GM19455 (cell line): ENCODE measurements at regions not wholly inside any gene's neighbourhood (a gene's known extent, or its start where the extent isn't known, plus 50 kb on each side); places are given as distances from the start of the nearest gene placed in this dataset.
"Not testable (repeated sequence)": the region's sequence is repeated elsewhere in the genome, so short reads cannot be mapped to it uniquely, and the experiment has no call there.

Source experiments
- ATAC-seq: cut with Tn5 transposase; IDR thresholded peaks from one replicate; pipeline ENCODE4 v1.9.1; 2021; ENCODE audit not compliant: unreplicated experiment

DNA sequence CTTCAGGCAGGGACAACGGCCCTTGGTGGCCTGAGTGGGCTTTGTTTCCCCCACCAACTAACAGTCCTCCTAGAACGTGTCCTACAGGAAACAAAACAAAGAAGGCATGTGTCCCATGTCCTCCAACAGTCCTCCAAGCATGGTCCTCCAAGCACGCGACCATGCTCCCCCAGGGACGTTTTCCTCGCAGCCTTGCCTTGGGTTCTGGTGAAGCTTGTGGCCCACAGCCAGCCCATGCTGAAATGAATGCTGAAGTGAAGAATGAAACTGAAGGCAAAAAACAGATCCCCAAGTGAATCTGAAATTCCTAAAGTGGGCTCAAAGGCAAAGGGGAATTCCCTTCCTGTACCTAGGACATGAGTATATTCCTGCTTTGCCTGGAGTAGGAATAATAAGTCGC is 176.6 kb downstream of the JCAD start:
- no peak for ATAC-seq

DNA sequence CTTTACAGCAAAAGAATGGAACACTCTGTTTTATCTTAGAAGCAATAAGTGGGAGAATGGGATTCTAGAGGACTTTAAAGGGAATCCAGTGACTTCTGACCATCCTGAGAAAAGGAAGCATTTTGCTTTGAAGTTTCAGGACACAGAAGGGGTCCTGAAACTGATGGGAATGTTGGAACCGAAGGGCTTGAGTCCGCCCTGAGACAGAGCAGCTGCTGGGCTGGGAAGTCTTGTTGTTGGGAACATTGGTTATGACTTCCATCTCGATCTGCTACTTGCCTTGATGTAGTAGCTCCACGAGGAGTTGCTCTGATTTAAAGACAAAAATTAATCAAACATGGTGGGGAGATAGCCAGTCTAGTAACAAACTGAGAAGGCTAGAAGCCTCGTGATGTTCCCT is 177.6 kb downstream of the JCAD start:
- no peak for ATAC-seq

DNA sequence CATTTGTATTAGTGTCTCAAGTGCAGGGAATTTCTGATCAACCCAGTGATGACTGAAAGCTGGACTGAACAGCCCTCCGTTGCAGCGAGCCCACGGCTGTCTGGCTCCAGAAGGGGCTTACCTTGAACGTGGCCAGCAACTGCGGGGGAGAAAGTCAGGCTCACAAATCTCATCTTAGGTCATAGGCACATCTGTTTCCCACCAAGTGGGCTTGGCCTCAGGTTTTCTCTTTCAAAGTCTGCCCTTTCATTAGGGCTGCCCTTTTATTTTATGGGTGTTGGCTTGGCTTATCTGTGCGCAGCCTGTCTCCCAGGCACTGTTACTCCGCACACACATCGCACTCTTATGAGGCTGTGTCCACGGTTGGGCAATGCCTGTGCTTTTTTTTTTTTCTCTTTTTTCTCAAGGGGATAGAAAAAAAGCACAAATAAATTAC is 178.0 kb downstream of the JCAD start:
- ATAC-seq: no peak

DNA sequence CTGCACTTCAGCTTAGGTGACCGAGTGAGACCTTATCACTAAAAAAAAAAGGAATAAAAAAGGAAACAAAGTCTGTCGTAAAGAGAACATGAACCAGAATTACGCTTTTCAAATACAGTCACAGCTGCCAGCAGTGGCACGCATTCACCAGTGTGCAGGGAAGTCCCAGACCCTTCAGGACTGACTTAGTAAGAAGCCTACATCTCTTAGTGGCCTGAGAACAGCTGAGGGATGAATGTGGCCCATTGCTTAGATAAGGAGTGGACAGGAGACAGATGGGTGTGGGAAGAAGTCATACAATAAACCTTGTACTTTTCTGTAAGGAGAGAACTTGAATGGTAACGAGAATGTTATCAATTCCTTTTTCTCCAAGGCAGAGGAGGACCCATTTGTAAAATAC is 178.5 kb downstream of the JCAD start:
- ATAC-seq: no peak

DNA sequence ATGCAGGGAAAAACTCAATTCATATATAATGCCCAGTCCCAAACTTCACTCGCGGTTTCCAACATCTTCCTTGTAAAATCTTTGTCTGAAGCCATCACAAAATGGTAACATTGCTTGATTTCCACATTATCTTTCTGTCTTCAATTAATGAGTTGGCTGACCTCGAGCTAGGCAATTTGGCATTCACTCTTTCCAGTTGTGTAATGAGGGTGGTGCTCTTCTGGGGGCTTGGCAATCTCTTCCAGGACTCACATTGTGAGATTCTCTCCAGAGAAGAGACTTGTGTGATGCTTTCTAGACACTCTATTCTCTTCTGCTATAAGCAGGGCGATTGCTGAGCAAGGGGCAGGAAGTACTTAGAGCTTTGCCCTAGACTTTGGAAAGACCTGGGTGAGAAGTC is 179.5 kb downstream of the JCAD start:
- ATAC-seq: no peak

DNA sequence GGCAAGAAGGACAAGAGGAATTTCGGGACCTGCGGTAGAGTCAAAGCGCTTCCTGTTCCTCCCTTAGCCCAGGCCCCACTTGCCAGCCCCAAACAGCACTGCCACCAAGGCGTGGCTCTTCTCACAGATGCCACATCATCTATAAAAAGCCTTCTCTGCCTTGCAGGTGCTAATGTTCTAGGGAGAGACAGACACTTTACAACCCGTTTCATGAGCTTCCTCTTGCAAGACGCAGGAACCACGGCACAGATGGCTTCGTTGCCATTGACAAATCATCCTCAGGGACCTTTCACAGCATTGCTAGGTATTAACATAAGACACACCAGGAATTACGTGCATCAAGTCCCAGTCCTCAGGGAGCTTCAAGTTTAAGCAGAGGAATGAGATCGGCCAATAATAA is 180.9 kb downstream of the JCAD start:
- no peak for ATAC-seq

DNA sequence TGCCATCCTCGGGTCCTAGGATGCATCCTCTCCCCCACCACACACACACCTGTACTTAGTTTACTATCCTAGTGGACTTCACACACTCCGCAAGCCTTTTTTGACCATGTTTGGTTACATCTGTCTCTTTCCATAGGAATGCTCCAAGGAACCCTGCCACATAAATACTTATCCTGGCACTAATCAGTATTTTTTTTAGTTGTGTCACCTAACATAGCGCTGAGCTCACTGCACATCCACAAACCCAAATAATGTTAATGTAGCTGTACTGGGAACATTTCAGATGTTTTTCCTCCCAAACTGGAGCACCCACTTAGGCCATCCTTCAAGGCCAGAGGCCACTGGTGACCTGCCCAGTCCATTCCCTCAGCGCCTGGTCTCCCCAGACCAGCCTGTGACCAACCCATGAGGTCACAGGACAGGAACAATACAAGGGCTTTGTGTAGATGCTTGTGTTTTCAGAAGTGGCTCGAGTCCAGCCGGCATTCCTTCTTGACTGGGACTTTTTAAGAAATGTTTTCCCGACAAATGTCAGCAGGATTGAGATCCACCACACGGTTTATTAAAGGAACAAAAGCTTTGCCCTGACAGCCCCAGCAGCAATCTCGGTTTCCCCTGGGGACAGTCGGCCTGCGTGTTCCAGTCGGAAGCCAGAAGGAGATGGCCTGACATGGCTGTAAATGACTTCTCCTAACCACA is 181.4 kb downstream of the JCAD start:
- no peak for ATAC-seq

DNA sequence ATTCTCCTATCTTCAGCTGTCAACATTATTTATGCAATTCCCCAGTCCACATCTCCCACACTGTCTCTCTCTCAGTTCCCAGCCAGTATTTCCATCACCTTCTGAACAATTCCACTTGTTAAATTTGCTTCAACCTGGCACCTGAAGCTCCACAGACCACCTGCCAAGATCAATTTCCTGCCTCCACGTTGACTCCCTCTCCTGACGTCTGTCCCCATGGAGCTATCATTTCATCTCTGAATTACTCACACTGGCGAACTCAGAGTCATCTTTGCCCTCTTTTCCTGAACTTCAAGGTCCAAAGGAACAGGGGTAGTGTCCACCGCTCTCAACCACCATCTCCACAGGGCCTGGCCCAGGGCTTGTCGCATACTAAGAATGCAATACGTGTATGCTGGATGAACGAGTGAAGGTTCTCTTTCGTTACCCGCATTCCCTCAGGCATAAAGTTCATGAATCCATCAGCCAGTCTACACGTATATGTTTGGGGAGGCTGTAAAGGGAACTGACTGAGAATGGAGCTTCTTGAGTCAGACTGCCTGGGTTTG is 183.3 kb downstream of the JCAD start:
- ATAC-seq: no peak

DNA sequence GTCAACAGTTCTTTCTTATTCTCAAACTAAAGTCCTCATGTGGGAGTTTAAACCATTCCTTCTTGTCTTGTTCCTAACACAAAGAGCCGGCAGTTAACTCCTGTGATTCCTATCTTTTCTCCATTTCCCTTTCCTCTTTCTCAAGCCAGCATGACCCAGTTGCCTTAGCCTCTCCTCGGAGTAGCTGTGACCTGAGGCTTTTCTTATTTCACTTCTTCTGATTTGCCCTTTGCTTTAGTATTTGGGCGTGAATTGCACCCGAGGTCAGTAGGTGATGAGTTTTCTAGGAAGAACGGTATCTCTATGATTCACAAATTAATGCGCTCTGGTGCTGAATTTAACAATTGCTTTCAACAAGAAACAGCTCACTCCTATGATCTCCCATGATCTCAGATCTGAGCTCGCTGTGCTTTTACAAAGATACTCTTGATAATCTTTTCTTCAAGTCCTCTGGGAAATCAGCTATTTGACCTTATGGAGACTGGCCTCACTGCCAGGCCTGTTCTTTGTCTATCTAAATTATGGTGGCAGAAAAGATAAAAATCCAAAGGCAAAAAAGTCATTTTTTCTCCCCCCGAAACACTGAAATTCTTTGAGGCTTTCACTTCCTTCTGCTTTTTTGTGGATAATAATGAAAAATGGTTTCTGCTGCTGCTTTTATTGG is 184.6 kb downstream of the JCAD start:
- ATAC-seq: no peak

DNA sequence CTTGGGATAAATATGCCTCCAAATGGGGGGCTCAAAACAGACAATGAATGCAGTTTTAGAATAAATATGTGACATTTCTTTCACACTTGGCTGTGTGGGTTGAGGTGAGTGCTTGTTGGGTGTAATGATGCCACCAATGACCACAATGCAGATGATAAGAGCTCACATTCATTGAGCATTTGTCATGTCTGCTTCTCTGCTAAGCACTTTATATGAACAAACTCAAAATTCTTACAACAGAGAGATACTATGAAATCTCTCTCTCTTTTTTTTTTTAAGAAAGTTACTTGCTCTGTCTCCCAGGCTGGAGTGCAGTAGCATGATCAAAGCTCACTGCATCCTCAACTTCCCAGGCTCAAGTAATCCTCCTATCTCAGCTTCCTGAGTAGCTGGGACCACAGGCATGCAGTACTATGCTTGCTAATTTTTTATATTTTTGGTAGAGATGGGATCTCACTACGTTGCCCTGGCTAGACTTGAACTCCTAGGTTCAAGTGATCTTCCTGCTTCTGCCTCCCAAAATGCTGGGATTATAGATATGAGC is 185.4 kb downstream of the JCAD start:
- no peak for ATAC-seq

DNA sequence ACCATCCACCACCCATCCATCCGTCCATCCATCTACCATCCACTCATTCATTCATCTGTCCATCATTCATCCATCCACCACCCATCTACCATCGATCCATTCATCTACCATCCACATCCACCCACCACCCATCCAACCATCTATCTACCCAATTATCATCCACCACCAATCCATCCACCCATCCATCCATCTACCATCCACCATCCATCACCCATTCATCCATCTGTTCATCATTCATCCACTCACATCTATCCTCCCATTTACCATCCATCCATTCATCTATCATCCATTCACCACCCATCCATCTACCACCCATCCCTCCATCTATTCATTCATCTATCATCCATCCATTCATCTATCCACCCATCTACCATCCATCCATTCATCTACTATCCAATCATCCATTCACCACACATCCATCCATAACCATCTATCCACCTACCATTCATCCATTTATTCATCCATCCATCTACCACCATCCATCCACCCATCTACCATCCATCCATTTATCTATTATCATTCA is 188.8 kb downstream of the JCAD start:
- no peak for ATAC-seq

DNA sequence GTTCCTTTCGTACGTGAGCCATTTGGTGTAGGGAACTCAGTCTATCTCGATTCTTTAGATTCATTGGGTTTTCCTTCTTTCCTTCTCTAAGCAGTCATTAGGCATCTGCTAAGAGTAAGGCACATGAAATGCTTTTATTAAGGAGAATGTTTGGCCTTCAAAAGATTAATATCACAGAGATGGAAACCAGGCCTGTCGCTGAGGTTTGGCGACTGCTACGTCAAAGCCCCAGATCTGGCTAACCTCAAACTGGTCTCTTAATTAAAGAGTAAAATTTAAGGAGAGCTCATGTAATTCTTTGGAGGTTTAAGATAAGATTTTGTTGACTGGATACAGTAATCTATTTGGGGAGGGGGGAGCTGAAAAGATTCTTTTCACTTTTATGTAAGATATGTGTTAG is 189.8 kb downstream of the JCAD start:
- no peak for ATAC-seq

DNA sequence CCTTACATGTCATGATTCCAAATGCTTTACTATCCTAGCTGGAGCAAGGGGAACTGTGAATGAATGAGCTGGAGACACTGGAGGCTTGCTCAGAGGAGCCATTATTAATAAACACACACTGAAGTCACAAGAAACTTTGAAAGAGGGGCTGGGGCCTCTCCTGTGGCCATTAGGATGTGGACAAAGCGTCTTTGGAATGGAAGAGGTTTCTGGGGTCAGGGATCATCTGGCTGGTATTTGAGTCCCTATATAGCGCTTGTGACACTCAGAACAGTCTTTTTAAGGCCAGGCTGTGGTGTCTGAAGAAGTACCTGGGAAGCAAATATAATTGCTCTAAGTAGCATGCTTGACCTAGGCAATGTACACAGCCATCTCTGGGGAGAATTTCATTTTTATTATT is 193.0 kb downstream of the JCAD start:
- no peak for ATAC-seq

DNA sequence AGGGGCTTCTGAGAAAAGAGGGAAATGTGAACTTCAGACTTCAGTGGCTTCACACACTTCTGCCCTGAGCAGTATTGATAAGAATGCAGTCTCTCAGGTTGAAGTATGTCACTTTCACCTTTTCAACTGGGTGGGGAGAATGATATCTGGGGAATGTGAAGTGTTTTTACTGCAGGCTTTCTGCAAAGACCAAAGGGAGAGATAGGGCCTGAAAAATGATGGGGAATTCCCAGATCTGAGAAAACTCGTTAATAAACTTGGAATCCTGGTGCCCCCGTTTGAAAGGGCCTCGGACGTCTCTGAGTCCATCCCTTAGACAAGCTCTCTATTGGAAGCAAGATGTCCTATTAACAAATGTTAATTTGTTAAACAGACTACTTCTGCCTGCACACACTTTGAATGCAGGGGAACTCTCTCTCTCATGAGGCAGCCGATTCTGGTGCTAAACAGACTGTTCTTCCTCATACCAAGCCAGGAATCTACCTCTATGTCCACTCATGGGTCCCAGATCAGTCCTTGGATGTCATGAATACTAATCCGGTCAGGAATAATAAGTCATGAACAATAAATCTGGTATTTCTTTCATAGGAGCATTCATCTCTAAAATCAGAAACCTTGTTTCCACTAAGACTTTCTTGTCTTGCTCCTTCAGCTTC is 193.6 kb downstream of the JCAD start:
- no peak for ATAC-seq

DNA sequence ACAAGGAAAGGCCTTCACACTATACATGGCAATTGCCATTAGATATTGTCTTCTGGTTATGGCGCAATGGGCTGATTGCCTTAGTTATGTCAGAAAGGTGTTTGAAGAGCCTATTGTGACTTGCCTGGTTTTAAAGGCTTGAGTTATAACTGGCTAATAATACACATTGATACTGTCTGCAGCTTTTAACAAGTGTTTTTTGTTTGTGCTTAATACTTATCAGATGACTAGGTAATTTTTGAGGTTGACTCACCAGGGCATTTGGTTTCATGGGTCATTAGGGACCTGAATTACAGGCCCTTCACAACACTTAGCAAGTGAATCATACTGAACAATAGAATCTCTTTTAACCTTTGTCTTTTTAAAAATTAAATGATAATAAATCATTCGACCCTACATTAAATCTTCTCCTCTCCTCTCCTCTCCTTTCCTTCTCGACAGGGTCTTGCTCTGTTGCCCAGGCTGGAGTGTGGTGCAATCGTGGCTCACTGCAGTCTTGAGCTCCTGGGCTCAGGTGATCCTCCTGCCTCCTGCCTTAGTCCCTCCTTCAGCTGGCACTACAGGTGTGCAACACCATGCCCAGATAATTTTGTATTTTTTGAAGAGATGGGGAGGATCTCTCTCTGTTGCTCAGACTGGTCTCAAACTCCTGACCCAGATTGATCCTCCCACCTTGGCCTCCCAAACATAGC is 196.3 kb downstream of the JCAD start:
- no peak for ATAC-seq

DNA sequence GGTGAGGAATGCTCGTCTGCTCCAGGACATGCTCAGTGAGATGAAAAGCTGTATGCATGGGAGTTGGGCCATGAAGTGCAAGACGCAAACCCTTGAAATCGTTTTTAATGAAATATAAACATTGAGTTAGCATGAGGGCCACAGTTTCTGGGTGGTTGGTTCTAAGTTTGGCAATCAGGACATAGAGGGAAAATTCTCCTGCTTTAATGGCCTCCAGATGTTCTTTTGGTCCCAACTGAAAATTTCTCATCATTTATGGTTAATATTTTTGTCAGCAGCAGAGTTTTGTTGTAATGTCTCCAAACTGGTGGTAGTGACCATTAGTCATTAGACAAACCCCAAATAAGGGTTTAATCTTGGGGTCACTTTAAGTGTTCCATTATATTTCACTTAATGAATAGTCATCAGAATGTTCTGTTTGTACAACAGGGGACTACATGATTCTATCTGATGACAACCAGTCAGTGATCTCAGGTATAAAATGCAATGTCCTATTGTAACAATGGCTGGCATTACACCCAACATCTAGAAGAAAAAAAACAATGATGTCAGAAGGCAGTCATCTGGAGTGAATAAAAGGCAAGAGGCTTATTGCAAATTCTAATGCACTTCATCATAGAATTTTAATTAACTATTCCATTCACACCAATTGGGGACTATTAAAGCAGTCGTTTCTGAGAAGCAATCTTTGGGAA is 197.4 kb downstream of the JCAD start:
- no peak for ATAC-seq

DNA sequence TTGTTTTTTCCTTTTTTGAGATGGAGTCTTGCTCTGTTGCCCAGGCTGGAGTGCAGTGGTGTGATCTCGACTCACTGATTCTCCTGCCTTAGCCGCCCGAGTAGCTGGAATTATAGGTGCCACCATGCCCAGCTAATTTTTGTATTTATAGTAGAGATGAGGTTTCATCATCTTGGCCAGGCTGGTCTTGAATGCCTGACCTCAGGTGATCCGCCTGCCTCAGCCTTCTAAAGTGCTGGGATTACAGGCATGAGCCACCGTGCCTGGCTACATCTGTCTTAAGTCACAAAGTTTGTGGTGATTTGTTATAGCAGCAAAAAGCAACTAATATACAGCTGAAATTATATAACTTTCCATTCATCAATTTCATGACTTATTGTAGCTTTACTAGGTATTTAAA is 198.2 kb downstream of the JCAD start:
- not testable (repeated sequence) for ATAC-seq

DNA sequence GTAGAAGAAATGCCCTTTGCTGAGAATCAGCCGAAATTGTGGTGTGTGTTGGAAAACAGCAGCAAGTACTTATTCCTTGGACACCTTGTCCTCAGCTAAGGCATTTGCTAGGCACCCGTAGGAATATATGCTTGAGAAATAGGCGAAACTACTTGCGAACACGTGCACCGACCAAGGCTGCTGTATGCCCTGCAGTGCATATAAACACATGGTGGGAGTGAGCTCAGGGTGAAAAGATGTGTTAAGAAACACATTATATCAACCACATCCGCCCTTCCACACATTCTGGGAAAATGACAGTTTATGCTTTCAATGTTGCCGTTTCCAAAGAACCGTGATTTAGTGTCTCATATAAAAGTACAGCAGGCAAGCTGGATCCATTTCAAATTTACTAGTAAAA is 199.2 kb downstream of the JCAD start:
- no peak for ATAC-seq

DNA sequence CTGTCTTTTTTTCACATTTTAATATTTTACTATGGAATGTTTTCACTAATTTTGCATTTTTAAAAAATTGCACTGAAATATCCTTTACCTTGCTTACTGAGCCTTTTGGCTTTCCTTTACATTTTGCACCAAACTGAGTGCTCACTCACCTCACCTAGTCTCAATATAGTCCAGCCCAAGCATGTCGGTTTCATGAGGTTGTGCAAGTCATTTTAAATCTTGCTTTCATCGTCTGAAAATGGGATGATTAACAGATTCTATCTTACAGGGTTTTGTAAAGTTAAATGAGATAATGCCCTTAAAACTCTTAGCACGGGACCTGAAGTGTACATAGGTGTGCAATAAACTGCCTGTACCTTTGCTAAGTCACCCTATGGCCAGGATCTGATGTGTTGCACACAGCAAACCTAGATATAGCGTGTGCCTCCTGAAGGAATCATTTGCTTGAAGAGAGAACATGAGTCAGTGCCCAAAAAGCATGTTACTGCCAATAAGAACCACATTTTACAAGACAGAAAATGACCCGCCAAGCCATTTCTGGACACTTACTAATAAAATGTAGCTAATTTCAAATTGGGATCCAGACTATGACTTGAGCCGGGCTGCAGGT is 199.8 kb downstream of the JCAD start:
- no peak for ATAC-seq

DNA sequence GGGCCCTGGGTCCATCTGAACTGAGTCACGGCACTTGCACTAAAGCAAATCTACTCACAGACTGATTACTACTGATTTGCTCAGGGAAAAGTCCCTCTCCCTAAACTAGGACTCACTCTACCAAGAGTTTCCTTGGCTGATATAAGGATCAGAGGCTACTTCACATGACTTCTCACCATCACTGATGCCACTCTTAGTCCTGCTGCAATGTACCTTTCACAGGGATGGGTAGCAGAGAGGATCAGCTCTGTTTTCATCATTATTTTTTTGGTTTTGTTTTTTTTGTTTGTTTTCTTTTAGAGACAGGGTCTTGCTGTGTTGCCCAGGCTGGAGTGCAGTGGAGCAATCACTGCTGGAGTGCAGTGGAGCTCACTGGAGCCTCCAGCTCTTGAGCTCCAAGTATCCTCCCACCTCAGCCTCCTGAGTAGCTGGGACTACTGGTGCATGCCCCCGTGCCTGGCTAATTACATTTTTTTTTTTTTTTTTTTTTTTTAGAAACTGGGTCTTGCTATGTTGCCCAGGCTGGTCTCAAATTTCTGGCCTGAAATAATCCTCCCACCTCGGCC is 200.6 kb downstream of the JCAD start:
- no peak for ATAC-seq
